Gastrocnemius medialis (tissue), 4 donors: ENCODE measurements at regions not wholly inside any gene's neighbourhood (a gene's known extent, or its start where the extent isn't known, plus 50 kb on each side); places are given as distances from the start of the nearest gene placed in this dataset.

Experiments used
- CTCF ChIP-seq, 5 experiments: fragments of 450-650 bp in 3 of 5; fragments of 200-600 bp in 2 of 5; sonication (generic) in 2 of 5; IDR thresholded peaks in 4 of 5; conservative IDR thresholded peaks in 1 of 5; 1 replicate in 4 of 5; 2 replicates in 1 of 5; pipeline ENCODE4 v1.5.1; 2016 to 2019; ENCODE audit warnings: antibody characterized with exemption in 5 of 5, mild to moderate bottlenecking in 3 of 5, moderate library complexity in 3 of 5
- POLR2A ChIP-seq, 2 donors: fragments of 450-650 bp; IDR thresholded peaks; one replicate each; pipeline ENCODE4 v1.6.1; 2017; ENCODE audit warnings: antibody characterized with exemption in 2 of 2, mild to moderate bottlenecking in 2 of 2, moderate library complexity in 2 of 2

GRCh38 chr1:200269256-200269655 is 140.6 kb downstream of the ZNF281 start:
- TF ChIP-seq CTCF (IDR thresholded peaks at IDR 0.05 in 4 of 5, conservative IDR thresholded peaks at IDR 0.05 in 1 of 5) (no peak), POLR2A (IDR thresholded peaks at IDR 0.05) (no peak)
